Hepatic stellate cell (primary cell): ENCODE measurements at regions not wholly inside any gene's neighbourhood (a gene's known extent, or its start where the extent isn't known, plus 50 kb on each side); places are given as distances from the start of the nearest gene placed in this dataset.
"Not testable (repeated sequence)": the region's sequence is repeated elsewhere in the genome, so short reads cannot be mapped to it uniquely, and the experiment has no call there.

Experiments used
- DNase-seq: peaks from one replicate; pipeline ENCODE4 v3.0.0; 2011; ENCODE audit warnings: low spot score

GRCh38 chr10:25076506-25077177 is 60.2 kb downstream of the THNSL1 start:
- no peak for DNase-seq

GRCh38 chr10:25078658-25079431 is 62.4 kb downstream of the THNSL1 start:
- no peak for DNase-seq

- DNase-seq = peak; percentile 48
Observed at GRCh38 chr10:25080880-25081581, 64.6 kb downstream of the THNSL1 start.

- no peak for DNase-seq
Observed at GRCh38 chr10:25082276-25083204, 66.1 kb downstream of the THNSL1 start.

DNA sequence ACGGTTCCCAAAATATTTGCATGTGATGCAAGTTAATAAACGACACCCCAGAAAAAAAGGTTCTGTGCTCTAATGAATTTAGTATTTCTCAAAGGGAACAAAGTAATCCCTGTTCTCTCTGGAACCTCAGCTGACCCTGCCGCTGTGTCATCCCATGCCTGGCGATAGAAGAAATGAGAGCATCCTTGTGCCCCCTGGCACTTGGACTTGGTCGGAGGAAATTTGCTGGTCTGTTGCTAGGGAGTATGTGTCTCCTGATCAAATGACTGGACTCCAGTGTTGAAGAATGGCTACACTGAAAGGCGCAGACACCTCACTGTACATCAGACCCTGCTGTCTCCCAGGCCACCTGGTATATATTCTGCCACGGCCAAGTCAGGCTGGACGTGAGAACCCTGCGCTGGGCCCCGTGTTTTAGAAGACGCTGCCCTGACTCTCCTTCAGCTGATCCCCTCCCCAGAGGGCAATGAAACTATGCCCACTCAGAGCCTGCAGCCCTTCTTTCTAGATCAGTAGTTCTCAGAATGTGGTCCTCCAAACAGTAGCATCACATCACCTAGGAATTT is 67.2 kb downstream of the THNSL1 start:
- DNase-seq = no peak

GRCh38 chr10:25084447-25084846 is 68.0 kb downstream of the THNSL1 start:
- no peak for DNase-seq

GRCh38 chr10:25094590-25094989 is 78.2 kb downstream of the THNSL1 start:
- no peak for DNase-seq

GRCh38 chr10:25097669-25098411 is 77.0 kb upstream of the GPR158 start:
- DNase-seq = no peak

- no peak for DNase-seq
Observed at GRCh38 chr10:25100141-25100540, 74.7 kb upstream of the GPR158 start.

DNA sequence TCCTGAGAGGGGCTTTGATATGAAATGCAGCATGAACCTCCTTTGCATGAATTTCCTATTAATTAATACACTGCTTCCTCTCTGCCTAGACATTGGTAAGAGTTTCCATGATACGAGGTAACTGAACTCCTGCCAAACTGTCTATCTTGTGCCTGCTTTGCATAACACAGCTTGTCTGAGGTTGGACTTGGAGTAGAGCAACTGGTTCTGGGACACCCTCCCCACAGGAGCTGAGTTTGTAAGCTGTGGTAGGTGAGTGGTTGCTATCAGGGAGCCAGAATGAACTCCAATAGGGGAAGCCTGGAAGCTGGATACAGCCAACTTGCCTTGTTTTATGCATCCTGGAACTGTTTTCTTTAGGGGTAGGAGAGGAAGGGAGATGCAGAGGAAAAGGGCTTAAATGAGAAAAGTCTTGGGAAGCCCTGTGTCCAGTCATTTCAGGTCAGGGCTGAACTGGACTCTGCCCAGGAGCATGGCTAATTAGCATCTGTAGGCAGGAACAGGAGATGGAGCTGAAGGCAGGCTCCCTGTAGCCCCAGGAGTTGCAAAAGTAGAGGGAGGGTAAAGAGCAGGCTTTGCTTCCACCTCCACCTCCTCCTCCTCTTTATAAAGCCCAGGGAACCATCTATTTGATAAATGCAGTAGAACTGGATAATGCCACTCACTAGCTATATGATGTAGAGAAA is 73.2 kb upstream of the GPR158 start:
- DNase-seq = no peak

DNA sequence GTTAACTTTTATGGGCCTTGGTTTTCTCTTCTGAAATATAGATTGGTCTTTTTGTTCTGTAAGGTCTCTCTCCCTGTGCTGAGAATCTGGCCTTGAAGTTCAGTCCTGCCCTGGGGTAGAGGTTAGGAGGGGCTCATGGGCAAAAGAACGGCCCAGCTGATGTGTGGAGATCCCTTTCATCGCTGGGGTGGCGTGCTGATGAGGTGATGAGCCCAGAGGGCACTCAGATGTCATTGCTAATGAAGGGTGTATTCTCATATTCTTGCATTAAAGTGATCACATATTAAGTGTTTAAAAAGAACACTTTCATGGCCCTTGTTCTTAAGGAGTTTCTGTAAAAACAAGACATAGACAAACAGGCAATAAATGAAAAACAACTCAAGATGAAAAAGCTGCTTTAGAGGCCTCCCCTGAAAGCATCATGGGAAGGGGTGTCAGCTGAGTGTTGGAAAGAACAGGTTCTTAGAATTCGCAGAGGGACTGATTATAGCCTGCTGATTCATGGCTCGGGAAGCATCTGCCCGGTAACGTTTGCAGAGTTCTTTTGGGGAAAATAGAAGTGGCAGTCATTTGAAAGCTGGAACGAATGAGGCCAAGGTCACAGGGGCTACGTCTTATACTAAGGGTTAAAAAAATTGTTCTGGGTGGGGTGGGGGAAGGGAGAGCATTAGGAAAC is 72.5 kb upstream of the GPR158 start:
- DNase-seq = no peak

DNA sequence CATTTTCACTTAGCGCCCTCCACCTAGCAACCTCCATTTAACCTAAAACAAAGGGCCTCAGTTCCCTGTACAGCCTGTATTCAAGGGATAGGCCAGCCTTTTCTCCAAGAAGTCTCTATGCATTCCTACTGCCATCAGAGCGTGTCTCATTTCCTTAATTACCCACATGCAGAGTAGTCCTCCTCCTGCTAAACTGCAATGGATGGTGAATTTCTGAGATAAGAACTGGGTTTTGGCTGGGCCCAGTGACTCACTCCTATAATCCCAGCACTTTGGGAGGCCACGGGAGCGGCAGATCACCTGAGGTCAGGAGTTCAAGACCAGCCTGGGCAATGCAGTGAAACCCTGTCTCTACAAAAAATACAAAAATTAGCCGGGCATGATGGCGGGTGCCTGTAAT is 71.1 kb upstream of the GPR158 start:
- no peak for DNase-seq

DNA sequence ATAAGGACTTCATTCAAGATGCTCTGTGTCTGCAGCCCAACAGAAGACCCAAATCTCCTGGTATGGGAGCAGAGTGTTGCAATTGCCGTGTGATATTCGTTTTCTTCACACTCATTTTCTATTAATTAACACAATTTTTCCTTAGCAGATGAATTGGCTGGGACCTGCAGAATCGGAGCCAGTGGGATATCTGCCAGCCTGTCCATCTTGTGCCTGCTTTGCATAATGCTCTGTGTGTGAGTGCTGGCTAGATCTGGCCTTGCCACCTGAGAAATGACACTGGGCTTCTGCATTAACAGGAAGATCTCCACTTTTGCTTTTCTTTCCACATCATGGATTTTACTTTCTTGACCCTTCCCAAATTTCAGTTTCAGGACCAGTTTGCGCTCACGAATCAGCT is 70.4 kb upstream of the GPR158 start:
- DNase-seq = no peak

DNA sequence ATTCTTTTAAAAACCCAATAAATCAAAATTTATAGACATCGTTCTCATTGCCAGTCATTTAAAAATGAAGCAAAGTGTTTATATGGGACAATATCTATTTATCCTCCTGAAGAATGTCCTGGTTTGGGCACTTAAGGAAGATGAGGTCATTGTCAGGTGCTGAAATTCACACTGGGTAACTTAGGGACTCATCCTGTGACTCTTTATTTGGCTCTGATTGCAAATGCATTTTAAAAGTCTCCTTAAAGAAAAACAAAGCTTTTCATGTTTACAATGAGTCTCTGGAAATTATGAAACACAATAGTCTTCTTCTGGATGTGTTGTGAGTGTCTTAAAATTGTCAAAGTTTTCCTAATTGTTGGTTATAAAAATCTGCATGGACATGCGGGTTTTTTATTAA is 69.5 kb upstream of the GPR158 start:
- no peak for DNase-seq

GRCh38 chr10:25105743-25106260 is 69.0 kb upstream of the GPR158 start:
- no peak for DNase-seq

- no peak for DNase-seq
Observed at GRCh38 chr10:25107756-25108155, 67.0 kb upstream of the GPR158 start.

DNA sequence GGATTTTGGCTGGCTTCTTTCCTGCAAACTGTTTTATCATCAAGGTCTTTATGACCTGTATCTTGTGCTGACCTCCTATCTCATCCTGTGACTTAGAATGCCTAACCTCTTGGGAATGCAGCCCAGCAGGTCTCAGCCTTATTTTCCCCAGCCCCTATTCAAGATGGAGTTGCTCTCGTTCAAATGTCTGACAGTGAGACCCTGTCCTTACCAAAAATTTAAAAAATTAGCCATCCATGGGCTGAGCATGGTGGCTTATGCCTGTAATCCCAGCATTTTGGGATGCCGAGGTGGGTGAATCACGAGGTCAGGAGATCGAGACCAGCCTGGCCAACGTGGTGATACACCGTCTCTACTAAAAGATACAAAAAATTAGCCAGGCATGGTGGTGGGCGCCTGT is 64.9 kb upstream of the GPR158 start:
- not testable (repeated sequence) for DNase-seq

DNA sequence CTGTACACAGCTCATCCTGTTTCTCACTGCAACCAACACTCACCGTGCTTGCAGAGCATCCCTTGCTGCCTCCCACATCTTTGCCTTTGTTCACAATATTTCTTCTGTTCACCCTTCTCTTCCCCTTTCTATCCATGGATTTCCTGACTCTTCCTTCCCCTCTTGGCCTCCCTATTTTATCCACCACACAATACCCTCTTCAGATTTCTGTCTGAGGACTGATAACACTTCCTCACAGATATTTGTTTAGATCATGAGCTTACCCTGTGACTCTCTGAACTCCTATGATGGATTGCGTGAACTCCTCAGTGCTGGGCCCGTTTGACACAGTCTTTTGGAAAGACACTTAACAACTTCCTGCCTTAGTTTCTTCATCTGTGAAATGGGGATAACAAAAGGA is 62.8 kb upstream of the GPR158 start:
- DNase-seq = no peak

GRCh38 chr10:25113191-25114035 is 61.4 kb upstream of the GPR158 start:
- peak; percentile 43 for DNase-seq
